Brain microvascular endothelial cell (primary cell): ENCODE measurements at regions not wholly inside any gene's neighbourhood (a gene's known extent, or its start where the extent isn't known, plus 50 kb on each side); places are given as distances from the start of the nearest gene placed in this dataset.

Experiments used
- DNase-seq: peaks from one replicate; pipeline ENCODE4 v3.0.0-alpha.2; 2020
- H3K27ac ChIP-seq: fragments of 250-450 bp; sonication (Bioruptor Pico); 2 replicates; pipeline ENCODE4 v1.5.1; 2020; ENCODE audit warnings: mild to moderate bottlenecking, moderate library complexity
- H3K27me3 ChIP-seq: fragments of 250-450 bp; sonication (Bioruptor Pico); replicated peaks from 2 replicates; pipeline ENCODE4 v1.5.1; 2020; ENCODE audit warnings: mild to moderate bottlenecking
- H3K36me3 ChIP-seq: fragments of 250-450 bp; sonication (Bioruptor Pico); replicated peaks from 2 replicates; pipeline ENCODE4 v1.5.1; 2020; ENCODE audit warnings: mild to moderate bottlenecking
- H3K4me3 ChIP-seq: 2 replicates; pipeline ENCODE4 v1.5.1; 2011; ENCODE audit warnings: low read depth, mild to moderate bottlenecking, control low read depth, low read length, moderate library complexity
- CTCF ChIP-seq: IDR thresholded peaks from 2 replicates; pipeline ENCODE4 v1.5.1; 2011; ENCODE audit warnings: low read depth, mild to moderate bottlenecking, moderate library complexity, low read length, control low read depth, inconsistent platforms; ENCODE audit errors: missing control alignments
- in situ Hi-C: cut with HindIII; loops from 2 replicates; pipeline ENCODE4 v1.10.0; 2017; ENCODE audit warnings: low sequenced_read_pairs, low pct_ligation_motif_present

GRCh38 chr3:162328649-162329048 lies 832.0 kb downstream of the OTOL1 start:
- H3K4me3 ChIP-seq = no peak overlapping the region
- no peak overlapping the region for H3K27ac ChIP-seq
- H3K27me3 ChIP-seq = no peaks in the 10 kb centered on the region
- no peak for DNase-seq
- in situ Hi-C loops = no loop called here
- TF ChIP-seq CTCF = no peak
- H3K36me3 ChIP-seq = no peaks in the 10 kb centered on the region

- no peak for DNase-seq
- no peaks in the 10 kb centered on the region for H3K27me3 ChIP-seq
- no peak overlapping the region for H3K27ac ChIP-seq
- in situ Hi-C loops = no loop called here
- H3K36me3 ChIP-seq = no peaks in the 10 kb centered on the region
- no peak for TF ChIP-seq CTCF
- no peak overlapping the region for H3K4me3 ChIP-seq
These were observed 832.9 kb downstream of the OTOL1 start for GRCh38 chr3:162329514-162329913.

GRCh38 chr3:162332344-162332743 lies 835.7 kb downstream of the OTOL1 start:
- no peak overlapping the region for H3K27ac ChIP-seq
- no peaks in the 10 kb centered on the region for H3K27me3 ChIP-seq
- TF ChIP-seq CTCF = no peak
- H3K4me3 ChIP-seq = no peak overlapping the region
- no peak for DNase-seq
- no peaks in the 10 kb centered on the region for H3K36me3 ChIP-seq
- in situ Hi-C loops = no loop called here

- no peak overlapping the region for H3K4me3 ChIP-seq
- DNase-seq = no peak
- no peak for TF ChIP-seq CTCF
- H3K36me3 ChIP-seq = no peaks in the 10 kb centered on the region
- in situ Hi-C loops = no loop called here
- no peaks in the 10 kb centered on the region for H3K27me3 ChIP-seq
- no peak overlapping the region for H3K27ac ChIP-seq
These were observed 837.9 kb downstream of the OTOL1 start for GRCh38 chr3:162334537-162334936.

GRCh38 chr3:162337630-162338029 lies 841.0 kb downstream of the OTOL1 start:
- H3K27me3 ChIP-seq = no peaks in the 10 kb centered on the region
- H3K27ac ChIP-seq = no peak overlapping the region
- DNase-seq = no peak
- in situ Hi-C loops = no loop called here
- TF ChIP-seq CTCF = no peak
- no peaks in the 10 kb centered on the region for H3K36me3 ChIP-seq
- H3K4me3 ChIP-seq = no peak overlapping the region

GRCh38 chr3:162338514-162338913 lies 841.9 kb downstream of the OTOL1 start:
- H3K4me3 ChIP-seq = no peak overlapping the region
- H3K27ac ChIP-seq = no peak overlapping the region
- no peaks in the 10 kb centered on the region for H3K36me3 ChIP-seq
- no peaks in the 10 kb centered on the region for H3K27me3 ChIP-seq
- DNase-seq = peak; percentile 4
- in situ Hi-C loops = no loop called here
- TF ChIP-seq CTCF = no peak
